ENCODE measurements at regions not wholly inside any gene's neighbourhood (a gene's known extent, or its start where the extent isn't known, plus 50 kb on each side); places are given as distances from the start of the nearest gene placed in this dataset.

GRCh38 chr3:151983538-151983937 is 110.1 kb downstream of the SUCNR1 start:
- Histone ChIP-seq H4K12ac (ENCODE audit: low read depth, low read length) (no peak overlapping the region), H2AFZ (ENCODE audit: insufficient read depth, low read length, poor library complexity) (no peak overlapping the region), H3K27me3 (ENCODE audit: insufficient read depth, low read length) (no peaks in the 10 kb centered on the region), H3K36me3 (ENCODE audit: control insufficient read depth in 1 of 2, insufficient read depth in 2 of 2, low read length in 2 of 2) (no peaks in the 10 kb centered on the region), H3K79me1 (ENCODE audit: low read length) (no peaks in the 10 kb centered on the region), H2BK120ac (ENCODE audit: insufficient read depth, low read length, poor library complexity) (no peak overlapping the region), H3K27ac (ENCODE audit: low read depth, low read length) (no peak overlapping the region), H3K4me1 (ENCODE audit: control insufficient read depth in 1 of 2, insufficient read depth in 2 of 2, low read length in 2 of 2) (no peaks in the 10 kb centered on the region), H3K14ac (ENCODE audit: low read length) (no peak overlapping the region), H3K4me2 (ENCODE audit: low read length) (no peak overlapping the region), H4K91ac (ENCODE audit: low read depth, low read length) (no peak overlapping the region), H3K9me3 (ENCODE audit: insufficient read depth, low read depth, low read length) (no peaks in the 10 kb centered on the region), H3K9ac (ENCODE audit: low read length) (no peak overlapping the region), H2BK5ac (ENCODE audit: low read depth, low read length, poor library complexity) (no peak overlapping the region), H3K23ac (ENCODE audit: low read length) (no peak overlapping the region), H2BK12ac (ENCODE audit: low read length) (no peak overlapping the region), H3K4me3 (ENCODE audit: low read depth, low read length) (no peak overlapping the region), H3K79me2 (ENCODE audit: control insufficient read depth, insufficient read depth, low read length, poor library complexity) (no peaks in the 10 kb centered on the region), H3K4ac (ENCODE audit: low read depth, low read length) (no peak overlapping the region), H2AK5ac (ENCODE audit: low read length) (no peak overlapping the region), H3K18ac (ENCODE audit: low read length) (no peak overlapping the region), H4K8ac (ENCODE audit: low read depth, low read length) (no peak overlapping the region)
- no peak for DNase-seq
- no CpG with 5 or more reads among the region's 7 CpGs for WGBS (ENCODE audit: extremely low coverage, insufficient coverage, insufficient read length)

- no peak overlapping the region for H2AK5ac ChIP-seq (ENCODE audit: low read length)
- H3K23ac ChIP-seq (ENCODE audit: low read length) = no peak overlapping the region
- no peak overlapping the region for H2BK5ac ChIP-seq (ENCODE audit: low read depth, low read length, poor library complexity)
- peak in 1 of 2 donors; percentile 32 for DNase-seq
- H4K12ac ChIP-seq (ENCODE audit: low read depth, low read length) = no peak overlapping the region
- H3K18ac ChIP-seq (ENCODE audit: low read length) = no peak overlapping the region
- no peak overlapping the region for H2AFZ ChIP-seq (ENCODE audit: insufficient read depth, low read length, poor library complexity)
- H3K9ac ChIP-seq (ENCODE audit: low read length) = no peak overlapping the region
- no peak overlapping the region for H4K8ac ChIP-seq (ENCODE audit: low read depth, low read length)
- H3K9me3 ChIP-seq (ENCODE audit: insufficient read depth, low read depth, low read length) = no peaks in the 10 kb centered on the region
- no peaks in the 10 kb centered on the region for H3K4me1 ChIP-seq (ENCODE audit: control insufficient read depth in 1 of 2, insufficient read depth in 2 of 2, low read length in 2 of 2)
- no peak overlapping the region for H2BK12ac ChIP-seq (ENCODE audit: low read length)
- no peak overlapping the region for H3K4ac ChIP-seq (ENCODE audit: low read depth, low read length)
- H3K4me3 ChIP-seq (ENCODE audit: low read depth, low read length) = no peak overlapping the region
- no peaks in the 10 kb centered on the region for H3K27me3 ChIP-seq (ENCODE audit: insufficient read depth, low read length)
- WGBS (ENCODE audit: extremely low coverage, insufficient coverage, insufficient read length) = no CpG with 5 or more reads among the region's 2 CpGs
- no peak overlapping the region for H4K91ac ChIP-seq (ENCODE audit: low read depth, low read length)
- H3K27ac ChIP-seq (ENCODE audit: low read depth, low read length) = no peak overlapping the region
- H3K79me1 ChIP-seq (ENCODE audit: low read length) = no peaks in the 10 kb centered on the region
- H2BK120ac ChIP-seq (ENCODE audit: insufficient read depth, low read length, poor library complexity) = no peak overlapping the region
- H3K36me3 ChIP-seq (ENCODE audit: control insufficient read depth in 1 of 2, insufficient read depth in 2 of 2, low read length in 2 of 2) = no peaks in the 10 kb centered on the region
- no peaks in the 10 kb centered on the region for H3K79me2 ChIP-seq (ENCODE audit: control insufficient read depth, insufficient read depth, low read length, poor library complexity)
- no peak overlapping the region for H3K14ac ChIP-seq (ENCODE audit: low read length)
- H3K4me2 ChIP-seq (ENCODE audit: low read length) = no peak overlapping the region
These were observed 112.5 kb downstream of the SUCNR1 start for GRCh38 chr3:151985787-151986430.

GRCh38 chr3:151987893-151988292 is 114.5 kb downstream of the SUCNR1 start:
- H3K4me2 ChIP-seq (ENCODE audit: low read length) = no peak overlapping the region
- no peak overlapping the region for H3K27ac ChIP-seq (ENCODE audit: low read depth, low read length)
- no peak overlapping the region for H2BK12ac ChIP-seq (ENCODE audit: low read length)
- no peak overlapping the region for H3K4me3 ChIP-seq (ENCODE audit: low read depth, low read length)
- no peaks in the 10 kb centered on the region for H3K36me3 ChIP-seq (ENCODE audit: control insufficient read depth in 1 of 2, insufficient read depth in 2 of 2, low read length in 2 of 2)
- H3K4me1 ChIP-seq (ENCODE audit: control insufficient read depth in 1 of 2, insufficient read depth in 2 of 2, low read length in 2 of 2) = no peaks in the 10 kb centered on the region
- H3K27me3 ChIP-seq (ENCODE audit: insufficient read depth, low read length) = no peaks in the 10 kb centered on the region
- no peaks in the 10 kb centered on the region for H3K9me3 ChIP-seq (ENCODE audit: insufficient read depth, low read depth, low read length)
- H3K4ac ChIP-seq (ENCODE audit: low read depth, low read length) = no peak overlapping the region
- DNase-seq = no peak
- no CpG with 5 or more reads among the region's 1 CpG for WGBS (ENCODE audit: extremely low coverage, insufficient coverage, insufficient read length)
- no peak overlapping the region for H4K91ac ChIP-seq (ENCODE audit: low read depth, low read length)
- no peak overlapping the region for H2BK5ac ChIP-seq (ENCODE audit: low read depth, low read length, poor library complexity)
- H3K14ac ChIP-seq (ENCODE audit: low read length) = no peak overlapping the region
- no peak overlapping the region for H2BK120ac ChIP-seq (ENCODE audit: insufficient read depth, low read length, poor library complexity)
- H4K8ac ChIP-seq (ENCODE audit: low read depth, low read length) = no peak overlapping the region
- no peak overlapping the region for H4K12ac ChIP-seq (ENCODE audit: low read depth, low read length)
- H3K18ac ChIP-seq (ENCODE audit: low read length) = no peak overlapping the region
- H3K9ac ChIP-seq (ENCODE audit: low read length) = no peak overlapping the region
- H3K79me2 ChIP-seq (ENCODE audit: control insufficient read depth, insufficient read depth, low read length, poor library complexity) = no peaks in the 10 kb centered on the region
- no peaks in the 10 kb centered on the region for H3K79me1 ChIP-seq (ENCODE audit: low read length)
- no peak overlapping the region for H3K23ac ChIP-seq (ENCODE audit: low read length)
- no peak overlapping the region for H2AFZ ChIP-seq (ENCODE audit: insufficient read depth, low read length, poor library complexity)
- H2AK5ac ChIP-seq (ENCODE audit: low read length) = no peak overlapping the region

GRCh38 chr3:151989621-151990020 is 116.2 kb downstream of the SUCNR1 start:
- Histone ChIP-seq H2AFZ (ENCODE audit: insufficient read depth, low read length, poor library complexity) (no peak overlapping the region), H3K4me3 (ENCODE audit: low read depth, low read length) (no peak overlapping the region), H3K79me1 (ENCODE audit: low read length) (no peaks in the 10 kb centered on the region), H3K18ac (ENCODE audit: low read length) (no peak overlapping the region), H2BK120ac (ENCODE audit: insufficient read depth, low read length, poor library complexity) (no peak overlapping the region), H3K36me3 (ENCODE audit: control insufficient read depth in 1 of 2, insufficient read depth in 2 of 2, low read length in 2 of 2) (no peaks in the 10 kb centered on the region), H4K91ac (ENCODE audit: low read depth, low read length) (no peak overlapping the region), H3K27ac (ENCODE audit: low read depth, low read length) (no peak overlapping the region), H3K23ac (ENCODE audit: low read length) (no peak overlapping the region), H3K4ac (ENCODE audit: low read depth, low read length) (no peak overlapping the region), H3K27me3 (ENCODE audit: insufficient read depth, low read length) (no peaks in the 10 kb centered on the region), H2BK12ac (ENCODE audit: low read length) (no peak overlapping the region), H2AK5ac (ENCODE audit: low read length) (no peak overlapping the region), H3K9ac (ENCODE audit: low read length) (no peak overlapping the region), H3K14ac (ENCODE audit: low read length) (no peak overlapping the region), H3K79me2 (ENCODE audit: control insufficient read depth, insufficient read depth, low read length, poor library complexity) (no peaks in the 10 kb centered on the region), H4K12ac (ENCODE audit: low read depth, low read length) (no peak overlapping the region), H4K8ac (ENCODE audit: low read depth, low read length) (no peak overlapping the region), H3K4me1 (ENCODE audit: control insufficient read depth in 1 of 2, insufficient read depth in 2 of 2, low read length in 2 of 2) (no peaks in the 10 kb centered on the region), H3K9me3 (ENCODE audit: insufficient read depth, low read depth, low read length) (no peaks in the 10 kb centered on the region), H3K4me2 (ENCODE audit: low read length) (no peak overlapping the region), H2BK5ac (ENCODE audit: low read depth, low read length, poor library complexity) (no peak overlapping the region)
- DNase-seq = no peak

Data from trophoblast cell (in vitro differentiated cells and primary cell).